SK-N-SH (cell line): ENCODE measurements at regions not wholly inside any gene's neighbourhood (a gene's known extent, or its start where the extent isn't known, plus 50 kb on each side); places are given as distances from the start of the nearest gene placed in this dataset.

Experiments
- CTCF ChIA-PET: fragments of 300-600, 350-600 bp; formaldehyde crosslinking; extraction: SDS; loops from one replicate; lab custom pipeline; 2021; lab: Yijun Ruan, JAX
- POLR2A ChIA-PET: fragments of 350-600 bp; sonication (Branson Sonifier 250); formaldehyde crosslinking; extraction: SDS; loops from one replicate; lab custom pipeline; 2020; ENCODE audit warnings: antibody characterized with exemption, inconsistent platforms; lab: Yijun Ruan, JAX
- DNase-seq: peaks from one replicate; pipeline ENCODE4 v3.0.0; 2012
- H2AFZ ChIP-seq: fragments of 200-600 bp; sonication (generic); 2 replicates; pipeline ENCODE4 v1.8.1; 2016; ENCODE audit warnings: antibody characterized with exemption, mild to moderate bottlenecking, low read depth
- H3F3A ChIP-seq: fragments of 200-600 bp; sonication (generic); replicated peaks from 2 replicates; pipeline ENCODE3; 2016; ENCODE audit warnings: antibody characterized with exemption, mild to moderate bottlenecking; ENCODE audit not compliant: insufficient read depth
- H3K27ac ChIP-seq, 2 experiments: fragments of 200-500 bp in 1 of 2; fragments of 200-600 bp in 1 of 2; sonication (Bioruptor generic) in 1 of 2; sonication (generic), shearing (Covaris generic) in 1 of 2; 2 replicates each; pipeline versions ENCODE4 v1.5.1 to v1.6.1; 2014 to 2016; ENCODE audit warnings: low read depth in 2 of 2, inconsistent platforms in 1 of 2, low read length in 1 of 2, mild to moderate bottlenecking in 1 of 2, mixed read lengths in 1 of 2
- H3K27me3 ChIP-seq: fragments of 200-600 bp; sonication (generic), shearing (Covaris generic); 2 replicates; pipeline ENCODE4 v1.6.1; 2016; ENCODE audit warnings: mixed run types; ENCODE audit not compliant: insufficient read depth
- H3K36me3 ChIP-seq, 2 experiments: fragments of 200-500 bp in 1 of 2; fragments of 200-600 bp in 1 of 2; sonication (Bioruptor generic) in 1 of 2; sonication (generic) in 1 of 2; replicated peaks in 1 of 2; 2 replicates each; pipeline versions ENCODE3 to v1.5.1; 2014 to 2016; ENCODE audit warnings: low read length in 1 of 2, mild to moderate bottlenecking in 1 of 2; ENCODE audit not compliant: insufficient read depth in 2 of 2, control insufficient read depth in 1 of 2
- H3K4me1 ChIP-seq, 2 experiments: fragments of 200-500 bp in 1 of 2; fragments of 200-600 bp in 1 of 2; sonication (Bioruptor generic) in 1 of 2; sonication (generic), shearing (Covaris generic) in 1 of 2; 2 replicates each; pipeline versions ENCODE4 v1.5.1 to v1.6.1; 2014 to 2016; ENCODE audit warnings: low read depth in 1 of 2, low read length in 1 of 2, mixed run types in 1 of 2; ENCODE audit not compliant: insufficient read depth in 2 of 2, control insufficient read depth in 1 of 2
- H3K4me2 ChIP-seq: fragments of 200-600 bp; sonication (generic), shearing (Covaris generic); 2 replicates; pipeline ENCODE4 v1.6.1; 2017; ENCODE audit warnings: mixed run types
- H3K4me3 ChIP-seq, 2 experiments: fragments of 200-500 bp in 1 of 2; fragments of 200-600 bp in 1 of 2; sonication (Bioruptor generic) in 1 of 2; sonication (generic), shearing (Covaris generic) in 1 of 2; 2 replicates each; pipeline versions ENCODE4 v1.5.1 to v1.8.1; 2014 to 2016; ENCODE audit warnings: low read depth in 2 of 2, inconsistent platforms in 1 of 2, low read length in 1 of 2, mild to moderate bottlenecking in 1 of 2, mixed read lengths in 1 of 2, moderate library complexity in 1 of 2
- H3K79me2 ChIP-seq: fragments of 200-600 bp; sonication (generic); 2 replicates; pipeline ENCODE4 v1.8.1; 2017; ENCODE audit warnings: mild to moderate bottlenecking; ENCODE audit not compliant: insufficient read depth
- H3K9ac ChIP-seq: fragments of 200-600 bp; sonication (generic); 2 replicates; pipeline ENCODE4 v1.6.1; 2017; ENCODE audit warnings: mixed run types
- H3K9me2 ChIP-seq: fragments of 200-600 bp; sonication (generic); 2 replicates; pipeline ENCODE4 v1.6.1; 2017; ENCODE audit warnings: mixed run types
- H3K9me3 ChIP-seq: fragments of 200-600 bp; sonication (generic); 2 replicates; pipeline ENCODE4 v1.6.1; 2017; ENCODE audit warnings: mixed run types, mild to moderate bottlenecking, moderate library complexity
- H4K20me1 ChIP-seq: fragments of 200-600 bp; sonication (generic); 2 replicates; pipeline ENCODE4 v1.6.1; 2017; ENCODE audit warnings: mild to moderate bottlenecking, mixed run types; ENCODE audit not compliant: insufficient read depth
- EP300 ChIP-seq, 2 experiments: IDR thresholded peaks; 2 replicates each; pipeline versions ENCODE4 v1.4.0 to v1.6.1; 2012; ENCODE audit warnings: borderline replicate concordance in 1 of 2, low read depth in 1 of 2, low read length in 1 of 2
- EZH2phosphoT487 ChIP-seq: fragments of 200-600 bp; sonication (generic); IDR thresholded peaks from 2 replicates; pipeline ENCODE4 v1.6.1; 2017; ENCODE audit warnings: low read depth, mixed run types, mild to moderate bottlenecking, antibody characterized with exemption, moderate library complexity, borderline replicate concordance
- FOXM1 ChIP-seq: IDR thresholded peaks from 2 replicates; pipeline ENCODE4 v1.4.0; 2012; ENCODE audit warnings: low read depth, mild to moderate bottlenecking
- GABPA ChIP-seq: IDR thresholded peaks from 2 replicates; pipeline ENCODE4 v1.4.0; 2012; ENCODE audit warnings: low read depth, mild to moderate bottlenecking
- JUND ChIP-seq: IDR thresholded peaks from 2 replicates; pipeline ENCODE4 v1.4.0; 2012
- MEF2A ChIP-seq: IDR thresholded peaks from 2 replicates; pipeline ENCODE4 v1.4.0; 2012; ENCODE audit warnings: low read depth, borderline replicate concordance
- NFIC ChIP-seq: IDR thresholded peaks from 2 replicates; pipeline ENCODE4 v1.4.0; 2012; ENCODE audit warnings: borderline replicate concordance
- POLR2AphosphoS5 ChIP-seq: IDR thresholded peaks from 2 replicates; pipeline ENCODE4 v1.6.1; 2012; ENCODE audit warnings: low read depth, low read length
- RFX5 ChIP-seq: IDR thresholded peaks from 2 replicates; pipeline ENCODE4 v1.6.1; 2012; ENCODE audit warnings: mild to moderate bottlenecking, improper control_type of control experiment, low read length
- SMC3 ChIP-seq: IDR thresholded peaks from 2 replicates; pipeline ENCODE4 v1.6.1; 2012; ENCODE audit warnings: low read depth, low read length, improper control_type of control experiment
- YY1 ChIP-seq: IDR thresholded peaks from 2 replicates; pipeline ENCODE4 v1.4.0; 2012; ENCODE audit warnings: low read depth, mild to moderate bottlenecking
- WGBS: methylation state at CpG from one replicate; pipeline ENCODE4 v1.1.6; 2017; ENCODE audit warnings: low lambda C conversion rate; 5-methylcytosine and 5-hydroxymethylcytosine counted together
- TF ChIP-seq, protein P1 (sequence below): IDR thresholded peaks from 2 replicates; pipeline ENCODE4; 2012
- TF ChIP-seq, protein P2 (sequence below): fragments of 150-350 bp; IDR thresholded peaks from 2 replicates; pipeline ENCODE4 v1.6.1; 2016; ENCODE audit warnings: mild to moderate bottlenecking, low read depth, low read length
- TF ChIP-seq, protein P3 (sequence below): fragments of 200-600 bp; sonication (generic); IDR thresholded peaks from 2 replicates; pipeline ENCODE4 v1.6.1; 2017; ENCODE audit warnings: antibody characterized with exemption, mild to moderate bottlenecking, moderate library complexity

DNA sequence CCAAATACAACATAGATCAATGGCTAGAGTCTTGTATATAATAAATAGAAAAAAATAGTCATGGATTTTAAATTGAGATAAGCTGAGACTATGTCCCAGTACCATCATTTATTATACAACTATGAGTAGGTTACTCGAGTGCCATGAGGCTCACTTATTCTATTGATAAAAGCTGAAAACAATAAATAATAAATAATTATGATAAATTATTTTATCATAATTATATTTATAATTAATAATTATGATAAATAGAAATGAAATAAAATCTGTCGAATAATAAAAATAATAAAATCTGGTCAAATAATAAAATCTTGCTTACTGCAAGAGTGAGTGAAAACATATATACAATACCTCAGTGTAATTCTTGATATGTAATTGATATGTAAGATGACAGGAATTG lies 801.4 kb downstream of the FAM181B start:
- Histone ChIP-seq H3K9me2 (no peaks in the 10 kb centered on the region), H3K4me1 (no peaks in the 10 kb centered on the region), H3K4me3 (no peak overlapping the region), H3K79me2 (no peaks in the 10 kb centered on the region), H3F3A (no peaks in the 10 kb centered on the region), H2AFZ (no peak overlapping the region), H4K20me1 (no peaks in the 10 kb centered on the region), H3K9me3 (no peaks in the 10 kb centered on the region), H3K27ac (no peak overlapping the region), H3K36me3 (no peaks in the 10 kb centered on the region), H3K4me2 (no peak overlapping the region), H3K9ac (no peak overlapping the region), H3K27me3 (no peaks in the 10 kb centered on the region)
- 36% methylated on average over 2 of the region's 2 CpGs for WGBS
- POLR2A ChIA-PET: no interaction called here
- TF ChIP-seq NFIC (no peak), EP300 (IDR thresholded peaks at IDR 0.05; ENCODE audit: borderline replicate concordance in 1 of 2, low read depth in 1 of 2, low read length in 1 of 2) (no peak), RFX5 (no peak), FOXM1 (no peak), JUND (no peak), EZH2phosphoT487 (no peak)
- TF ChIP-seq, protein P1, sequence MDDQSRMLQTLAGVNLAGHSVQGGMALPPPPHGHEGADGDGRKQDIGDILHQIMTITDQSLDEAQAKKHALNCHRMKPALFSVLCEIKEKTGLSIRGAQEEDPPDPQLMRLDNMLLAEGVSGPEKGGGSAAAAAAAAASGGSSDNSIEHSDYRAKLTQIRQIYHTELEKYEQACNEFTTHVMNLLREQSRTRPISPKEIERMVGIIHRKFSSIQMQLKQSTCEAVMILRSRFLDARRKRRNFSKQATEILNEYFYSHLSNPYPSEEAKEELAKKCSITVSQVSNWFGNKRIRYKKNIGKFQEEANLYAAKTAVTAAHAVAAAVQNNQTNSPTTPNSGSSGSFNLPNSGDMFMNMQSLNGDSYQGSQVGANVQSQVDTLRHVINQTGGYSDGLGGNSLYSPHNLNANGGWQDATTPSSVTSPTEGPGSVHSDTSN: no peak
- TF ChIP-seq, protein P2, sequence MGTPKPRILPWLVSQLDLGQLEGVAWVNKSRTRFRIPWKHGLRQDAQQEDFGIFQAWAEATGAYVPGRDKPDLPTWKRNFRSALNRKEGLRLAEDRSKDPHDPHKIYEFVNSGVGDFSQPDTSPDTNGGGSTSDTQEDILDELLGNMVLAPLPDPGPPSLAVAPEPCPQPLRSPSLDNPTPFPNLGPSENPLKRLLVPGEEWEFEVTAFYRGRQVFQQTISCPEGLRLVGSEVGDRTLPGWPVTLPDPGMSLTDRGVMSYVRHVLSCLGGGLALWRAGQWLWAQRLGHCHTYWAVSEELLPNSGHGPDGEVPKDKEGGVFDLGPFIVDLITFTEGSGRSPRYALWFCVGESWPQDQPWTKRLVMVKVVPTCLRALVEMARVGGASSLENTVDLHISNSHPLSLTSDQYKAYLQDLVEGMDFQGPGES: no peak
- CTCF ChIA-PET: interaction anchor here (1.3 kb wide), 1 partner anchor 13 kb away, joined by 3 read pairs; no protein-coding TSS in a partner anchor
- DNase-seq: no peak

DNA sequence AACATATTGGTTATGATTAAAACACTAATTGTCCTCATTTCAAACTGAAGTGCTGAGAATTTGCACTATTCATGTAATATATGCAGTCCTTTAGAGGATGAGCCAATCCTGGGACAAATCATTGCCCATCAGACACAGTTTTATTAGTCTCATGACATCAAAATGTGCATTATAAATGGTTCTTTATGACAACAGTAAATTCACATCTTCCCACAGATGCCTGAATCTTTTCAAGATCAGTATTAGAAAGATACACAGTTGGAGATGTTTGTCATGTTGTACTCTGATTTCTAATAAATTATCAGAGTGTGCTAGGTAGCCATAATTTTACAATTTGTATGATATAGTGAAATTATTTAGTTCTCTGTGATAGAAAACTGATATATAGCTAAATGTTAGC lies 813.5 kb downstream of the FAM181B start:
- H3F3A ChIP-seq: no peaks in the 10 kb centered on the region
- H3K9me3 ChIP-seq: no peaks in the 10 kb centered on the region
- H3K9me2 ChIP-seq: no peaks in the 10 kb centered on the region
- no peaks in the 10 kb centered on the region for H4K20me1 ChIP-seq
- no peak overlapping the region for H3K27ac ChIP-seq
- H2AFZ ChIP-seq: no peak overlapping the region
- no peak overlapping the region for H3K4me2 ChIP-seq
- no peak for DNase-seq
- H3K36me3 ChIP-seq: no peaks in the 10 kb centered on the region
- no peak overlapping the region for H3K9ac ChIP-seq
- no peak for TF ChIP-seq MEF2A
- TF ChIP-seq POLR2AphosphoS5: no peak
- TF ChIP-seq YY1: no peak
- no peak for TF ChIP-seq SMC3
- no peak for TF ChIP-seq GABPA
- TF ChIP-seq, protein P3, sequence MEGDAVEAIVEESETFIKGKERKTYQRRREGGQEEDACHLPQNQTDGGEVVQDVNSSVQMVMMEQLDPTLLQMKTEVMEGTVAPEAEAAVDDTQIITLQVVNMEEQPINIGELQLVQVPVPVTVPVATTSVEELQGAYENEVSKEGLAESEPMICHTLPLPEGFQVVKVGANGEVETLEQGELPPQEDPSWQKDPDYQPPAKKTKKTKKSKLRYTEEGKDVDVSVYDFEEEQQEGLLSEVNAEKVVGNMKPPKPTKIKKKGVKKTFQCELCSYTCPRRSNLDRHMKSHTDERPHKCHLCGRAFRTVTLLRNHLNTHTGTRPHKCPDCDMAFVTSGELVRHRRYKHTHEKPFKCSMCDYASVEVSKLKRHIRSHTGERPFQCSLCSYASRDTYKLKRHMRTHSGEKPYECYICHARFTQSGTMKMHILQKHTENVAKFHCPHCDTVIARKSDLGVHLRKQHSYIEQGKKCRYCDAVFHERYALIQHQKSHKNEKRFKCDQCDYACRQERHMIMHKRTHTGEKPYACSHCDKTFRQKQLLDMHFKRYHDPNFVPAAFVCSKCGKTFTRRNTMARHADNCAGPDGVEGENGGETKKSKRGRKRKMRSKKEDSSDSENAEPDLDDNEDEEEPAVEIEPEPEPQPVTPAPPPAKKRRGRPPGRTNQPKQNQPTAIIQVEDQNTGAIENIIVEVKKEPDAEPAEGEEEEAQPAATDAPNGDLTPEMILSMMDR: no peak
- TF ChIP-seq, all 33 proteins: peak for 0
- no peaks in the 10 kb centered on the region for H3K4me1 ChIP-seq
- POLR2A ChIA-PET: no interaction called here
- no peaks in the 10 kb centered on the region for H3K27me3 ChIP-seq
- CTCF ChIA-PET: interaction anchor here (1.1 kb wide), 1 partner anchor 11 kb away, joined by 3 read pairs; no protein-coding TSS in a partner anchor
- H3K79me2 ChIP-seq: no peaks in the 10 kb centered on the region
- no peak overlapping the region for H3K4me3 ChIP-seq
